Hindlimb muscle (tissue), 1 donor: ENCODE measurements at regions not wholly inside any gene's neighbourhood (a gene's known extent, or its start where the extent isn't known, plus 50 kb on each side); places are given as distances from the start of the nearest gene placed in this dataset.
"Not testable (repeated sequence)": the region's sequence is repeated elsewhere in the genome, so short reads cannot be mapped to it uniquely, and the experiment has no call there.

ENCODE experiments used
- DNase-seq: peaks from one replicate; pipeline ENCODE4 v3.0.0-alpha.2; 2013

DNA sequence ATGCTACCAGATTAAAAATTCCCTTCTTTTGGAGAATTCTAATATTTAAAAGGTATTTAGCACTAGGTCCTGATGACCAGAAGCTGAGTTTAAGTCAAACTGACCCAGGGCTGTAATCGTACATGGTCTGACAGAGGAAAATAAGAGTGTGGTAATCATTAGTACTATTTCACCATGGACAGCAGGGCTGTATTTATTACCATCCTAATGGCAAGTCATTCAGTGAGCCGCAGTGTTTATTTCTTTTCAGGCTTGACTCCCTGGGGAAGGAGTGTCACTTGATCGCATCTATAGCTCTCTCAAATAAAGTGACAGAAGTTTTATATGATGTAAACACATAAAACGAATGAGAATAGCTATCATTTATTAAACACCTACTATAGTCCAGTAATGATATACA is 261.8 kb downstream of the BTG1 start:
- DNase-seq: no peak

DNA sequence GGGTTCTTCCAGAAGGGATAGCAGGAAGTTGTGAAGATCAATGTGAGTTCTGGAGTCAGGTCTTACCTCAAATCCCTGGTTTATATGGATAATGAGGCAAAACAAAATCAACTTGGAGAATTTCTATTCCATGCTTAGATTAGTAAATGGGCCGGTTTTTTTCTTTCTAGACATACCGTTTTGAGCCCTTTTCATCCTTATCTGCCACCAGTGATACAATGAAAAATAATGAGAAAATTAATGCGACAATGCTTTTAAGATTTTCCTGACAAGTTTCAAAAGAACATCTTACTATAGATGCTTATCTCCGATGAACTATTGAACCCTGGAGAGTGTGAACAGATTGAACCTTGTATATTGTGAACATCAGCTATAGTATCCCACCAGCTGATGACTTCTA is 262.7 kb downstream of the BTG1 start:
- DNase-seq: no peak

DNA sequence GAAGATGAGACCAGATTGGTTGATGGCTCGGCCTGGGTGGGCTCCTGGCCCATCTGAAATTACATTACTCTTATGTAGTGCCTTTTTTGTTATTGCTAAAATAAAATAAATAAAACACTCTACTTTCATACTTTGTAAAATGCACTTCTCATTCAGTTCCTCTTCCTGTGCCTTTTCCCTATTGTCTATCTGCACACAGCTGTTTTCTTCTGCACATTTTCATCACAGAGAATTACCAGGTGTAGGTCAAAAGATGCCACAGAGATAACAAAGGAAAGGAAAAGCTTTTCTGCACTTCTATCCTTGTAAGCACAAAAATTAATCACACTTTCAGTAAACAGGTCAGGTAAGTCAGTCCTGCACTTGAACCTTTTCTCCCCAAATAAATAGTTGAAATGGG is 265.1 kb downstream of the BTG1 start:
- no peak for DNase-seq

DNA sequence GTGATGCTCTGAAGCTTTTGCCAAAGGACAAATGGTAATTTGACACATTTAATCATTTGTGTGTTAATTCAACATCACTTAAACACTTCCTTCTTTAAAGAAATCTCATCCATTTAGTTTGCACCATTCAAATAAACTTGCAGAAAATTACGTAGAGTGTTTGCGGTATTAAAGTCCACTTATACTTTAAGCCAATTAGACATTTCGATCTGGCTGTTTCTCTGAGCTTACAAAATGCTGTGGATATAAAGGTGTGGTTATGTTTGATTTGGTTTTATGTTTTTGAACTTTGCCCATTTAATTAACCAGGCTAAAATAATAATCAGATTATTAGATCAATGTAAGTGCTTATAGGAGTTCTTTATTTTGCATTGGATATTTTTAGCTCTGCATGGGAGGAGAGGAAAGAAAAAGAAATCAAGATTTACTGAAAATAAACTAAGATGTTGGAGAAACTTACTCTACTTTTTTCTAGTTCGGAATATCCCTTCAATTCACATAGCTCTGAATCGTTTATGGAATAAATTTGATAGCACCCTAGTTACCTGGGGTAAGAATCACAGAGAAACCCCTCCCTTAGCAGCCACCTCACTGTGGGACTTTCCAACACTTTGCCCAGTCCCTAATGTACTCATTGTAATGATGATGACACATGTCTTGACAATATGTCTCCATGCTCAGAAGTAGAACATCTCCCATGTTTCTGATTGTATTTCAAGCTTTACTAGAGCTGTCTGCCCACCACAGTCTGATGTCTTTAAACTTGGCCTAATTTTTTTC is 268.0 kb downstream of the BTG1 start:
- no peak for DNase-seq

DNA sequence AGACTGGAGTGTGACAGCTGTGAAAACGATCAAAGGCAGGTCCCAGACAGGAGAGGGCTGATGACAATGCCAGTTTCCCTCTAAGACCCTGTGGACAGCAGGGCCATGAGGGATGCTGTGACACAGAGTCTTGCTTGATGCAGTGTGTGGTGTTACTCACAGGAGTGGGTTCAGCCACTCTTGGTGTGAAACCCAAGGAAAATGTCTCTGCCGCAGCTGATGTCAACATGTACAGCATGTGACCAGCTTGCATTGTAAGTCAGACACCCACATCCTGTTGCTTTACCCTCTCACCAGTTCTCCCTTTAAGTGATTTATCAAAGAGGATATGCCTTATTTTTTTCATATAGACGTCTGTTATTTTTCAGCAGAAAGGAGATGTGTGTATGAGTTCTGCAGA is 268.6 kb downstream of the BTG1 start:
- DNase-seq: no peak

DNA sequence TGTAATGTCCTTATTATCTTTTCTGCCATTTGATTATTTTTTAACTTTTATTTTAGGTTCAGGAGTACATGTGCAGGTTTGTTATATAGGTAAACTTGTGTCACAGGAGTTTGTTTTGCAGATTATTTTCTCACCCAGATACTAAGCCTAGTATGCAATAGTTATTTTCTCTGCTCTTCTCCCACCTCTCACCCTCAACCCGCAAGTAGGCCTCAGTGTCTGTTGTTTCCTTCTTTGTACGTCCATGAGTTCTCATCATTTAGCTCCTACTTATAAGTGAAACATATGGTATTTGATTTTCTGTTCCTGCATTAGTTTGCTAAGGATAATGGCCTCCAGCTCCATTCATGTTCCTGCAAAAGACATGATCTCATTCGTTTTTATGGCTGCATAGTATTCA is 270.0 kb downstream of the BTG1 start:
- DNase-seq: not testable (repeated sequence)

DNA sequence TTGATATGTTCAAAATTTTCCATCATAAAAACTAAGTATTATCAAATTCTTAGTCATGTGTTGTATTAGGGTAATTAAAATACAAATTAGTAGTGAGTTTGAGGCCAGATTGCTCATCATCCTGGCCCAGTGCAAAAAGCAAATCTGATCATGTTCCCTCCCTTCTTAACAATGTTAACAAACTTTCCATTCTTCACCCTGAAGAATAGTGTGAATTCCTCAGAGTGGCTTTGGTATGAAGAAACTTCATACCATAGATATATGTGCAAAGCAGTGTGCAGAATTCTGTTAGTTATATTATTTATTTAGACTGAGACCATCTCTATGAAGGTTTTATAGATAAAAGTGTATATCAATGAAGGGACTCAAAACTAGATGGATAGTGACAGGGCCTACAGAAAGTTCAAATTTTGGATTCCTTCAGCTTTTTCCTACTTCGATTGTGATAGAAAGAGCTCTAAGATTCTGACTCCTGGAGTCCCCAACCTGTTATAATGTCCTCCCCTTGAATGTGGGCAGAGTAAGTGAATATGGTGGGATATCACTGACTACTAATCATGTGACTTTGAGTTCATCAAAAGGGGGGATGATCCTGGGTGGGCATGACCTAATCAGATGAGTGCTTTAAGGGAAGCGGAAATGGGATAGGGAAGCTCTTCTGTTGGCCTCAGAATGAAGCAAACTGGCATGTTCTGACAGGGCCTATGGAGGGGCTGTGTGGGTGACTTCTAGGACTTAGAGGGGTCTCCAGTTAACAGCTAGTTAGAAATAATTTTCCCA is 271.4 kb downstream of the BTG1 start:
- DNase-seq: no peak

DNA sequence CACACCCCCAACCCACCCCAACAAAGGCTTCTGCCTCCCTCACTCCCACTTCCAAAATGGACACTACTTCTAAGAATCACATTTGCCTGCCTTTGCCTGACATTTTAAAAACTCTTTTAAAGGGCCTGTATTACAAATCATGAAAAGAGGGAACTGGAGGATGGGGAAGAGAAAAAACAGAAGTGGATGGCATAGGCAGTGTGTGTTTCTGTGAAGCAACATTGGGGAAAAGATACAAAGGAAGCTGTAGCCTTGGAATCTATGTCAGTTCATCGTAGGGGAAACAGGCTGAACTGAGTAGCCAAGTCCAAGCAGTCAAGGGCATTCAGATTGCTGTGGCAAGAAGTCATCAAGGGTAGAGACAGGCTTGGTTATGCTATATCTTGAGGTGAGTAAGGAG is 273.9 kb downstream of the BTG1 start:
- DNase-seq: no peak

DNA sequence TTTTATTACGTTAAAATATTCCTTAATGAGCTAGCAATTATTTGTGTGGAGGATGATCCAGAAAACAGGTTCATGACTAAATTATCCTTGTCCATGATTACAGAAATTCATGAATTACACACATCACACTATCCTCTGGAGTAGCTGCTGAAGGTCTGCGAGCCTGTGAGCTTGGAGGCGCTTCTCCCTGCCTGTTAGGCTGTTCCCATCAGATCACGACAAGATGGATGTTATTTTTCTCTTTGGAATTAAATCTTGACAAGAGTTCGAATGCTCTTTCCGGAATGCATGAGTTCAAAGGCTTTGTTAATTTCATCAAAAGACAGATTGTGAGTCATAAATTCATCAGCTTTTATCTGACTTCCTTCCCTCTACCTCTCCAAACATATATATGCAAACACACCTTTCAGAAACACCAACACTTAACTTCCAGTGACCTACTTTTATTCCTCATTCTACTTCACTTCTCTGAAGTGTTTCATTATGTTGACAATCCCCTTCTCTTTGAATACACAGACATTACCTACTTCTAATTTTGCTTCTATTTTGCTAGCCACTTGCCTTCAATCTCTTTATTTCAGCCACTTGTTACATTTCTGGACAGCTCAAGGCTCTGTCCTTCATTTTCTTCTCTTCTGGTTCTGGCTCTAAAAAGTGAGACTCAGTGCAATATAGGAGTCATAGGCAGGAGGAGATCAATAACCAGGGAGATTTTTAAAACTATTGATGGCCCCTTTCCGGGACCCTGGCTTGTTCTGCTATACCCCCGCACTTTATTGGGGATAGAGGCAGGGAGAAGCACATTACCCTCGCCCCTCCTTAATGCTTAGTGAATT is 274.6 kb downstream of the BTG1 start:
- DNase-seq: no peak

DNA sequence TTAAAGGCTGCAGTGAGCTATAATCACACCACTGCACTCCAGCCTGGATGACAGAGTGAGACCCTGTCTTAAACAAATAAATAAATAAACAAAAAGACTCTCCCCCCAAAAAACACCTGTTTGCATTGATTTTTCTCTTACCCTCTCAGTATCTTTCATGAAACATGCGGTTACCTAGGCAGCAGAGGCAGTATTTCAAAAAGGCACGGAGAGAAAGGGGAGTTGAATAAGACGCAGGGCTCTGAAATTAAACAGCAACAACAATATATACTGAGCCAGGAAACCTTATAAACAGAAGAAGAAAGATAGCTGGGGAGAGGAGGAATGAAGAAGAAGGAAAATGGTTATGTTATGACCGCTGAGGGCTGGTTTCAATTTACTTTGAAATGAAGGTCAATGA is 277.6 kb downstream of the BTG1 start:
- DNase-seq: no peak

DNA sequence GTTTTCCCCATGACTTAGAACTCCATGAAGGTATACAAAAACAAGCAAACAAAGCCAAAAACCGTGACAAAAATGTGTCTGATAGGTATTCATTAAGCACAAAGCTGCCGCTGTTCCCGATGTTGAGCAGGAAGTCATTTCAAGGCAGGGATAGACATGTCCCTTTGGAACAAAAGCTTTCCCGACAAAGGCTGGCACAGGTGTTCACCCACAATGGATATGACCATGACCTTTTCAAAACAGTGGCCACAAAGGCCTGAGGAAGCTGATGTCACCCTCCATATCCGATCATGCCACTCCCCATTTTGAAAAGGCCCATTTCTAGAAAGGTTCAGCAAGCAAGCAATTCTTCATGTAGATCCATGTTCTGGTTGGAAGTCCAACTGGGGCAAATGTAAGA is 279.1 kb downstream of the BTG1 start:
- DNase-seq: no peak

DNA sequence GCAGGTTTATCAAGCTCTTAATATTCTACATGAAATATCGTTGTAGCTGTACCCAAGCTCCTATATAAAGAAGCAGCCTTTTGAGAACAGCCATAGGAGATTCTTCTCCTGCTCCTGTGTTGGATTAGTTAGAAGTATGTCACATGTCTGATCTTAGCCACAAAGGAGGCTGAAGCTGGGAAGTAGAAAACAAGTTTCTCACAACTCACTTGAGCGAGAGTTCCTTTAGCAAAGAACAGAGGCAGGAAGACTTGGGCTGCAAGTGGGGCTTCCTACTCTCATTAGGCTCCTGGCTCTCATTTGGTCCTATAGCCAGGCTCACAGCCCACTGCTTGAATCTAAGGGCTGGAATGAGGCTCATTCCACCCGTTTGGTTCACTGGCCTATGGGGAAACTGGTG is 281.9 kb downstream of the BTG1 start:
- no peak for DNase-seq

DNA sequence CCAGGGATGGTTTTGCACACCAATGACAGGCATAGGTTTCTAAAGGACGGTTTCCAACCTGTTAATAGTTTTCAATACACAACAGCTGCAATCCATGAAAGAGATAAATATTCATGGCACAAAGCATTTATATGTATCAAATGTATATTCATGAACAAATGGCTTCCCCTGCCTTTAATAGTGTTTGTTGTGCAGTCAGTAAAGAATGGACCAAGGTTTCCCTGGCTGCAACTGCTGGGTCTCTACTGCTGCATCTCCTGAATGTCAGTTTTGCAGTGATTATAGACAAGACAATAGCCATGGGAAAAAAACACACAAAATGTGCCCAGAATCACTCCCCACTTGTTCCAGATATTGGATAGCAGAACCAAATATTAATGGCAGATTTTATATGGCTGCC is 284.1 kb downstream of the BTG1 start:
- DNase-seq: no peak

DNA sequence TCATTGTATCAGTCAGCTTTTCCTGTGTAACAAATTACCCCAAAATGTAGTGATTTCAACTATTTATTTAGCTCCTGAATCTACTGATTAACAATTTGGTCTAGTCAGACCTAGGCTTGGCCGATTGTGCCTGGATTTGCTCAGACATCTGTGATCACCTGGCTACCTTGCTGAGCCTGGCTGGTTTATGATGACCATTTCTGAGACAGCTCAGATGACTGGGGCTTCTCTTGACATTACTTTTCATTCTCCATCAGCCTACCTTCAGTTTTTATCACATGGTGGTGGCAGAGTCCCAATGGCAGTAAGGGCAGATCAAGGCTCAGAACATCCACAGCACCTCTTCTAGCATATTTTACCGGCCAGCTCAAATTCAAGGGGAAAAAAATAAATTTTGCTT is 286.3 kb downstream of the BTG1 start:
- DNase-seq: no peak

DNA sequence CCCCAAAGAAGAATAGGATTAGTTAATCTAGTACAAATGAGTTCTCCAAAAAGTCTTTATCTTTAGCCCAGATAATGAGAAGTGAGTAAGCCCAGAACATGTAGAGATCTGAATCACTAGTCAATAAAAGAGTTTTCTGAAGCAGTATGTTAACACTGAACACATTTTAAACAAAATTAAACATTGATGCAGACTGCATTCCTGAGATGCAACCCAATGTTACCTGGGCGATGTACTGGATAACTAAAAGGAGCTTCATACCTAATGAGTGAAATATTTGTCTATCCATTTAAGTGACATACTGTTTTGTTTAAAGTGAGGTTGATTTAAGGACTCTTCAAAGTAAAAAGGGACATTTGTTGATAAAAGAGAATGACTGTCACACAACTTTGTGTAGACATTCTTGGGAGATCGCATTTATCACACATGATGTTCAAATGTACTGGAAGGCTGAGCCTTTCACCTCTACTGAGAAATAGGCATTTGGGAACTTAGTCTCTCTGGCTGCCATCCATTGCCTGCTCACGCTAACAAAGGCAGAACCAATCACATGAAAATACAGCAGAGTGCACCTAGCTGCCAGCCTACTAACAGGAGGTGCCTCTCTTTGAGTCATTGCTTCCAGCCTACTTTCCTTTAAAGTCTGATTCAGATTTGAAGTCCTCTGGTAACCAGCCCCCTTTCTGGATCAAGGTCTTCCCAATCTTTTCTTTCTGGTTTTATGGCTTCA is 287.7 kb downstream of the BTG1 start:
- no peak for DNase-seq

DNA sequence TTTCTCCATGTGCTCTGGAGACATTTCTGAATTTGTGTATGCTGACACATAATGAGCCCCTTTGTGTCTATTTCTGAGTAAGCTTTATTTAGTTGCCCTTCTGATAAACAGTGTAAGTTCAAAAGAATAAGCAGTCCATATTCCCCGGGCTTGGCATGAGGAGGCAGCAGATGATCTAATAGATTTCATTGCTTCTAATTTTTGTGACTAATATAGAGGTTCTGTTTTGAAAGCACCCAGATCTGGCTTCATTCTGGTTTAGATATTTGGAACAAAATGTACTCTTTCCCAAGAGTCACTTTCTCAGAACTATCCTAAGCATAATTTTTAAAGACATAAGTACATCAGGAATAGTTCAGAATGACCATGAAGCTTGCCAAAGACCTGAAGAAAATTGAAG is 290.9 kb downstream of the BTG1 start:
- DNase-seq: no peak

DNA sequence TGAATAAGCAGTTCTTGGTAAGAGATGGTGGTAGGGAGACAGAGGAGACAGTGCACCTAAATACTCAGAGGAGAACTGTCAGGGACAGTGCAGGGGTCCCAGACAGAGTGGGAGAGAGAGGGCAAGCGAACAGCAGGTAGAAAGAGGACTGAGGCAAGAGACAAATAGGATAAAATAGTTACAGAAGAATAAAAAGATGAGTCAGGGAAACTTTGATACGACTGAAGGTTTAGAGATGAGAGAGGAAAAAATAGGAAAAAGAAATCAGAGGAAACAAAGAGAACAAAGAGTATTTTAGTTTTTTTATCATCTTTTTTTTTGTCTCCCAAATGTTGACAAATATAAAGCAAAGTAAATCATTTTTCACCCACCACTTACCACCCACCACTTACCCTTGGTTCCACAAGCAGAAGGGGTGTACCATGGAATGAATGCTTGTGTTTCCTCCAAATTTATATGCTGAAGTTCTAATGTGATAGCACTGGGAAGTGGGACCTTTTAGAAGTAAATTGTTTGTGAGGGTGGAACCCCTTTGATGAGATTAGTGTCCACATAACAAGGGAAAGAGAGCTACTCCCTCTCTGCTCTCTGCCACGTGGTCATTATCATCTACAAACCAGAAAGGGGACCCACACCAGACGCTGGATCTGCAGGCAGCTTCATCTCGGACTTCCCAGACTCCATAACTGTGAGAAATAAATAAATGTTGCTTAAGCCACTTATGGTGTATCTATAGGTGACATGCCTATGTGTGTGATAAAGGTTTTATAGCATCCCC is 292.1 kb downstream of the BTG1 start:
- no peak for DNase-seq

DNA sequence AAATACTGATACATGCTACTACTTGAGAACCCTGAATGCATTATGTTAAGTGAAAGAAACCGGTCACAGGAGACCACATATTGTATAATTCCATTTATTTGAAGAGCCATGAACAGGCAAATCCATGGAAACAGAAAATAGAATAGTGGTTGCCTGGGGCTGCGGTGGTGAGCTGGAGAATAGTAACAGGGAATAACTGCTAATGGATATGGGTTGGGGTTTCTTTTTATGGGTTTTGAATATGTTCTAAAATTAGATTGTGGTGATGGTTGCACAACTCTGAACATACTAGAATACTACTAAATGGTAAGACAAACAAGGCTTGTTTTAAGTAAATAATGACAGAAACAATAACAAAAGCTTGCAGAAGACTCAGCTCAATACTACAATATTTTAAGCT is 293.0 kb downstream of the BTG1 start:
- no peak for DNase-seq

DNA sequence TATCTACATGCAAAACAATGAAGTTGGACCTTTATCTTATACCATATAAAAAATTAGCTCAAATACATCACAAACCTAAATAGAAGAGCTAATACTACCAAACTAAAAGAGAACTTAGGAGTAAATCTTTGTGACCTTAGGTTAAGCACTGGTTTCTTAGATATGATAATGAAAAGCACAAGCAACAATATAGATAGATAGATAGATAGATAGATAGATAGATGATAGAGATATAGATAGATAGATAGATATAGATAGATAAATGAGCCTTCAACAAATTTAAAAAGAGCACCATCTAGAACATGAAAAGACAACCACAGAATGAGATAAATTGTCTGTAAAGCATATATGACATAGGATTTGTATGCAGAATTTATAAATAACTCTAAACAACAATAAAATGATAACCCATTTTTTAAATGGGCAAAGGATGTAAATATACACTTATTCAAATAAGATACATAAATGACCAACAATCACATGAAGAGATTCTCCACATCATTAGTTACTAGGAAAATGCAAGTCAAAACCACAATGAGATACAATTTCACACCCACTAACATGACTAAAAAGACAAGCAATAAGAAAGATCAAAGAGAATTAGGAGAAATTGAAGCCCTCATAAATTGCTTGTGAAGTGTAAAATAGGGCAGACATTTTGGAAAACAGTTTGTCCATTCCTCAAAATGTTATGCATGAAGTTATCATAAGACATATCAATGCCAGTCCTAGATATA is 293.7 kb downstream of the BTG1 start:
- DNase-seq: no peak

DNA sequence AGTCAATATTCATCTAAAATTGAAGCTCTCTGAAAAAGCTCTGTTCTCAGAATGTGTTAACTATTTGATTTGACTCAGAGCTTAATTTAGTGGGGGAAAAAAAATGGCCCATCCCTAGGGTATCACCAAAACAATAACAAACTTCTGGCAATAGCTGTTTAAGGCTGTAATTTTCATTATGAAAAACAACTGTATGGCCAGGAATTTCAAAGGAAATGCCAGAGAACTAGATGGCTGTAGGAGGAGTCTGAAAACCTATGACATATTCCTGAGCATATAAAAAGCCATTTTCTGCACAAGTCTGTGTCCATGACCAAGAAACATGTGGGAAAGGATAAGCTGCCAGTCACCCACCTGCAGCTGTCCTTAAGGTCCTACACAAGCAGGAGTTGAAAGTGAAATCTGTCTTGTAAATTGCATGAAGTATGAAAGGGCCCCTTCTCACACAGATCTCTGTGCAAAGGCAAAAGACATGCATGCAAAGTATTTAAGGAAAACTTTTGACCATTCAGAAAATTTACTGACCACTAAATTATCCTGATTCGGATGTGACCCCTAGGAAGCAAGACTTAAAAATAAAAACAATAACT is 299.1 kb downstream of the BTG1 start:
- no peak for DNase-seq

DNA sequence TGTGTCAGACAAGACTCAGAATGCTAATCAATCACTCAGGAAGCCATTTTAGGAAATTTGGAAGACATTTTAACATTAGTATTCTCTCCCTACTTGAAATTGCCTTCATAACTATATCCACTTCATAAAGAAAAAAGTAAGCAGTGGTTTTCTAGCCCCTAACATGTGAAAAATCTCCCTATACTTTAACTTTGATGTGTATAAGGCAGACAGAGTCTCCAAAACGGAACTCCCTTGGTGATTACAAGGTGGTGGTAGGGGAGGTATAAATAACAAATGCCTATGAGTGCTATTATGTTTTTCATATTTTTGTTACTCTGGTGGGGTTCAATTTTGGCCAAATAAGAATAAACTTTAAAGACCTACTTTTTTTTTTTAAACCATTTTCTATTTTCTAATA is 300.3 kb downstream of the BTG1 start:
- no peak for DNase-seq
